Mammary epithelial cell (primary cell): ENCODE measurements at regions not wholly inside any gene's neighbourhood (a gene's known extent, or its start where the extent isn't known, plus 50 kb on each side); places are given as distances from the start of the nearest gene placed in this dataset.

ENCODE experiments used
- EZH2 ChIP-seq: IDR thresholded peaks from 2 replicates; pipeline ENCODE4 v1.6.1; 2012; ENCODE audit warnings: low read length, inconsistent platforms, borderline replicate concordance
- TF ChIP-seq, protein P1 (sequence below), 2 donors: IDR thresholded peaks in 1 of 2; conservative IDR thresholded peaks in 1 of 2; 2 replicates each; pipeline ENCODE4 v1.5.1; 2011 to 2012; ENCODE audit warnings: inconsistent platforms in 2 of 2, low read length in 2 of 2, mild to moderate bottlenecking in 2 of 2, control low read depth in 1 of 2, low read depth in 1 of 2; ENCODE audit not compliant: insufficient read depth in 1 of 2; ENCODE audit errors: extremely low read depth in 1 of 2

GRCh38 chr2:215552144-215552580 lies 116.3 kb upstream of the FN1 start:
- TF ChIP-seq, protein P1, sequence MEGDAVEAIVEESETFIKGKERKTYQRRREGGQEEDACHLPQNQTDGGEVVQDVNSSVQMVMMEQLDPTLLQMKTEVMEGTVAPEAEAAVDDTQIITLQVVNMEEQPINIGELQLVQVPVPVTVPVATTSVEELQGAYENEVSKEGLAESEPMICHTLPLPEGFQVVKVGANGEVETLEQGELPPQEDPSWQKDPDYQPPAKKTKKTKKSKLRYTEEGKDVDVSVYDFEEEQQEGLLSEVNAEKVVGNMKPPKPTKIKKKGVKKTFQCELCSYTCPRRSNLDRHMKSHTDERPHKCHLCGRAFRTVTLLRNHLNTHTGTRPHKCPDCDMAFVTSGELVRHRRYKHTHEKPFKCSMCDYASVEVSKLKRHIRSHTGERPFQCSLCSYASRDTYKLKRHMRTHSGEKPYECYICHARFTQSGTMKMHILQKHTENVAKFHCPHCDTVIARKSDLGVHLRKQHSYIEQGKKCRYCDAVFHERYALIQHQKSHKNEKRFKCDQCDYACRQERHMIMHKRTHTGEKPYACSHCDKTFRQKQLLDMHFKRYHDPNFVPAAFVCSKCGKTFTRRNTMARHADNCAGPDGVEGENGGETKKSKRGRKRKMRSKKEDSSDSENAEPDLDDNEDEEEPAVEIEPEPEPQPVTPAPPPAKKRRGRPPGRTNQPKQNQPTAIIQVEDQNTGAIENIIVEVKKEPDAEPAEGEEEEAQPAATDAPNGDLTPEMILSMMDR (conservative IDR thresholded peaks at IDR 0.05 in 1 of 2, IDR thresholded peaks at IDR 0.05 in 1 of 2; ENCODE audit: extremely low read depth in 1 of 2, insufficient read depth in 1 of 2, low read depth in 1 of 2, low read length in 2 of 2), result no peak
- no peak for TF ChIP-seq EZH2
